SK-N-SH (cell line): ENCODE measurements at regions not wholly inside any gene's neighbourhood (a gene's known extent, or its start where the extent isn't known, plus 50 kb on each side); places are given as distances from the start of the nearest gene placed in this dataset.

ENCODE experiments used
- CTCF ChIA-PET: fragments of 300-600, 350-600 bp; formaldehyde crosslinking; extraction: SDS; loops from one replicate; lab custom pipeline; 2021; lab: Yijun Ruan, JAX
- POLR2A ChIA-PET: fragments of 350-600 bp; sonication (Branson Sonifier 250); formaldehyde crosslinking; extraction: SDS; loops from one replicate; lab custom pipeline; 2020; ENCODE audit warnings: antibody characterized with exemption, inconsistent platforms; lab: Yijun Ruan, JAX
- DNase-seq: peaks from one replicate; pipeline ENCODE4 v3.0.0; 2012
- H2AFZ ChIP-seq: fragments of 200-600 bp; sonication (generic); 2 replicates; pipeline ENCODE4 v1.8.1; 2016; ENCODE audit warnings: antibody characterized with exemption, mild to moderate bottlenecking, low read depth
- H3F3A ChIP-seq: fragments of 200-600 bp; sonication (generic); replicated peaks from 2 replicates; pipeline ENCODE3; 2016; ENCODE audit warnings: antibody characterized with exemption, mild to moderate bottlenecking; ENCODE audit not compliant: insufficient read depth
- H3K27ac ChIP-seq, 2 experiments: fragments of 200-500 bp in 1 of 2; fragments of 200-600 bp in 1 of 2; sonication (Bioruptor generic) in 1 of 2; sonication (generic), shearing (Covaris generic) in 1 of 2; 2 replicates each; pipeline versions ENCODE4 v1.5.1 to v1.6.1; 2014 to 2016; ENCODE audit warnings: low read depth in 2 of 2, inconsistent platforms in 1 of 2, low read length in 1 of 2, mild to moderate bottlenecking in 1 of 2, mixed read lengths in 1 of 2
- H3K27me3 ChIP-seq: fragments of 200-600 bp; sonication (generic), shearing (Covaris generic); 2 replicates; pipeline ENCODE4 v1.6.1; 2016; ENCODE audit warnings: mixed run types; ENCODE audit not compliant: insufficient read depth
- H3K36me3 ChIP-seq, 2 experiments: fragments of 200-500 bp in 1 of 2; fragments of 200-600 bp in 1 of 2; sonication (Bioruptor generic) in 1 of 2; sonication (generic) in 1 of 2; replicated peaks in 1 of 2; 2 replicates each; pipeline versions ENCODE3 to v1.5.1; 2014 to 2016; ENCODE audit warnings: low read length in 1 of 2, mild to moderate bottlenecking in 1 of 2; ENCODE audit not compliant: insufficient read depth in 2 of 2, control insufficient read depth in 1 of 2
- H3K4me1 ChIP-seq, 2 experiments: fragments of 200-500 bp in 1 of 2; fragments of 200-600 bp in 1 of 2; sonication (Bioruptor generic) in 1 of 2; sonication (generic), shearing (Covaris generic) in 1 of 2; 2 replicates each; pipeline versions ENCODE4 v1.5.1 to v1.6.1; 2014 to 2016; ENCODE audit warnings: low read depth in 1 of 2, low read length in 1 of 2, mixed run types in 1 of 2; ENCODE audit not compliant: insufficient read depth in 2 of 2, control insufficient read depth in 1 of 2
- H3K4me2 ChIP-seq: fragments of 200-600 bp; sonication (generic), shearing (Covaris generic); 2 replicates; pipeline ENCODE4 v1.6.1; 2017; ENCODE audit warnings: mixed run types
- H3K4me3 ChIP-seq, 2 experiments: fragments of 200-500 bp in 1 of 2; fragments of 200-600 bp in 1 of 2; sonication (Bioruptor generic) in 1 of 2; sonication (generic), shearing (Covaris generic) in 1 of 2; 2 replicates each; pipeline versions ENCODE4 v1.5.1 to v1.8.1; 2014 to 2016; ENCODE audit warnings: low read depth in 2 of 2, inconsistent platforms in 1 of 2, low read length in 1 of 2, mild to moderate bottlenecking in 1 of 2, mixed read lengths in 1 of 2, moderate library complexity in 1 of 2
- H3K79me2 ChIP-seq: fragments of 200-600 bp; sonication (generic); 2 replicates; pipeline ENCODE4 v1.8.1; 2017; ENCODE audit warnings: mild to moderate bottlenecking; ENCODE audit not compliant: insufficient read depth
- H3K9ac ChIP-seq: fragments of 200-600 bp; sonication (generic); 2 replicates; pipeline ENCODE4 v1.6.1; 2017; ENCODE audit warnings: mixed run types
- H3K9me2 ChIP-seq: fragments of 200-600 bp; sonication (generic); 2 replicates; pipeline ENCODE4 v1.6.1; 2017; ENCODE audit warnings: mixed run types
- H3K9me3 ChIP-seq: fragments of 200-600 bp; sonication (generic); 2 replicates; pipeline ENCODE4 v1.6.1; 2017; ENCODE audit warnings: mixed run types, mild to moderate bottlenecking, moderate library complexity
- H4K20me1 ChIP-seq: fragments of 200-600 bp; sonication (generic); 2 replicates; pipeline ENCODE4 v1.6.1; 2017; ENCODE audit warnings: mild to moderate bottlenecking, mixed run types; ENCODE audit not compliant: insufficient read depth
- CHD2 ChIP-seq: fragments of 150-350 bp; IDR thresholded peaks from 2 replicates; pipeline ENCODE4 v1.6.1; 2018; ENCODE audit warnings: low read length; ENCODE audit not compliant: partially characterized antibody
- ELF1 ChIP-seq: IDR thresholded peaks from 2 replicates; pipeline ENCODE4 v1.4.0; 2012
- EZH2phosphoT487 ChIP-seq: fragments of 200-600 bp; sonication (generic); IDR thresholded peaks from 2 replicates; pipeline ENCODE4 v1.6.1; 2017; ENCODE audit warnings: low read depth, mixed run types, mild to moderate bottlenecking, antibody characterized with exemption, moderate library complexity, borderline replicate concordance
- FOXM1 ChIP-seq: IDR thresholded peaks from 2 replicates; pipeline ENCODE4 v1.4.0; 2012; ENCODE audit warnings: low read depth, mild to moderate bottlenecking
- JUND ChIP-seq: IDR thresholded peaks from 2 replicates; pipeline ENCODE4 v1.4.0; 2012
- MEF2A ChIP-seq: IDR thresholded peaks from 2 replicates; pipeline ENCODE4 v1.4.0; 2012; ENCODE audit warnings: low read depth, borderline replicate concordance
- NFIC ChIP-seq: IDR thresholded peaks from 2 replicates; pipeline ENCODE4 v1.4.0; 2012; ENCODE audit warnings: borderline replicate concordance
- NRF1 ChIP-seq: IDR thresholded peaks from 2 replicates; pipeline ENCODE4 v1.6.1; 2012; ENCODE audit warnings: low read depth, mild to moderate bottlenecking, low read length
- PBX3 ChIP-seq: IDR thresholded peaks from 2 replicates; pipeline ENCODE4; 2012
- RFX5 ChIP-seq: IDR thresholded peaks from 2 replicates; pipeline ENCODE4 v1.6.1; 2012; ENCODE audit warnings: mild to moderate bottlenecking, improper control_type of control experiment, low read length
- SIN3A ChIP-seq: IDR thresholded peaks from 2 replicates; pipeline ENCODE4 v1.6.1; 2012; ENCODE audit warnings: low read depth, mild to moderate bottlenecking, low read length, moderate library complexity, borderline replicate concordance
- SMC3 ChIP-seq: IDR thresholded peaks from 2 replicates; pipeline ENCODE4 v1.6.1; 2012; ENCODE audit warnings: low read depth, low read length, improper control_type of control experiment
- TEAD4 ChIP-seq: IDR thresholded peaks from 2 replicates; pipeline ENCODE4 v1.4.0; 2012; ENCODE audit warnings: mild to moderate bottlenecking, borderline replicate concordance; ENCODE audit not compliant: insufficient read depth
- USF1 ChIP-seq: IDR thresholded peaks from 2 replicates; pipeline ENCODE4 v1.4.0; 2012; ENCODE audit warnings: low read depth, borderline replicate concordance
- YY1 ChIP-seq: IDR thresholded peaks from 2 replicates; pipeline ENCODE4 v1.4.0; 2012; ENCODE audit warnings: low read depth, mild to moderate bottlenecking
- WGBS: methylation state at CpG from one replicate; pipeline ENCODE4 v1.1.6; 2017; ENCODE audit warnings: low lambda C conversion rate; 5-methylcytosine and 5-hydroxymethylcytosine counted together

- no peaks in the 10 kb centered on the region for H4K20me1 ChIP-seq
- no peaks in the 10 kb centered on the region for H3K79me2 ChIP-seq
- no peak overlapping the region for H2AFZ ChIP-seq
- H3K9me3 ChIP-seq: no peaks in the 10 kb centered on the region
- no peak overlapping the region for H3K9ac ChIP-seq
- H3K36me3 ChIP-seq: no peaks in the 10 kb centered on the region
- ChIA-PET POLR2A (no interaction called here), CTCF (interaction anchor here (1.3 kb wide), 1 partner anchor 13 kb away, joined by 3 read pairs; no protein-coding TSS in a partner anchor)
- TF ChIP-seq FOXM1: no peak
- no peak for TF ChIP-seq SIN3A
- TF ChIP-seq PBX3: no peak
- no peak for TF ChIP-seq CHD2
- TF ChIP-seq RFX5: no peak
- TF ChIP-seq EZH2phosphoT487: no peak
- no peak for TF ChIP-seq TEAD4
- no peak for TF ChIP-seq NRF1
- no peak for TF ChIP-seq MEF2A
- no peak for TF ChIP-seq SMC3
- no peak for DNase-seq
- H3K27ac ChIP-seq: no peak overlapping the region
- no peaks in the 10 kb centered on the region for H3K9me2 ChIP-seq
- no peak overlapping the region for H3K4me3 ChIP-seq
- H3K4me2 ChIP-seq: no peak overlapping the region
- no peaks in the 10 kb centered on the region for H3K4me1 ChIP-seq
- H3K27me3 ChIP-seq: no peaks in the 10 kb centered on the region
- H3F3A ChIP-seq: no peaks in the 10 kb centered on the region
These were observed 280.0 kb downstream of the FIGN start for GRCh38 chr2:163455815-163456214.

- no peak overlapping the region for H3K4me3 ChIP-seq
- POLR2A ChIA-PET: no interaction called here
- CTCF ChIA-PET: interaction anchor here (1.3 kb wide), 1 partner anchor 8 kb away, joined by 3 read pairs; no protein-coding TSS in a partner anchor
- H2AFZ ChIP-seq: no peak overlapping the region
- H4K20me1 ChIP-seq: no peaks in the 10 kb centered on the region
- H3K36me3 ChIP-seq: no peaks in the 10 kb centered on the region
- no peak overlapping the region for H3K9ac ChIP-seq
- TF ChIP-seq YY1: no peak
- TF ChIP-seq ELF1: no peak
- TF ChIP-seq TEAD4: no peak
- no peak for TF ChIP-seq USF1
- TF ChIP-seq NFIC: no peak
- TF ChIP-seq SIN3A: no peak
- TF ChIP-seq SMC3: no peak
- no peak for TF ChIP-seq JUND
- H3K4me2 ChIP-seq: no peak overlapping the region
- 34% methylated on average over 2 of the region's 2 CpGs for WGBS
- H3K27me3 ChIP-seq: no peaks in the 10 kb centered on the region
- H3F3A ChIP-seq: no peaks in the 10 kb centered on the region
- no peaks in the 10 kb centered on the region for H3K9me2 ChIP-seq
- no peak for DNase-seq
- H3K9me3 ChIP-seq: no peaks in the 10 kb centered on the region
- no peak overlapping the region for H3K27ac ChIP-seq
- H3K79me2 ChIP-seq: no peaks in the 10 kb centered on the region
- H3K4me1 ChIP-seq: no peaks in the 10 kb centered on the region; a peak in 1 of 4 replicates
These were observed 281.9 kb downstream of the FIGN start for GRCh38 chr2:163453920-163454319.
